ENCODE measurements at regions not wholly inside any gene's neighbourhood (a gene's known extent, or its start where the extent isn't known, plus 50 kb on each side); places are given as distances from the start of the nearest gene placed in this dataset.

- ATAC-seq (ENCODE audit: low FRiP score) (peak; percentile 94), DNase-seq (ENCODE audit: low spot score) (peak; percentile 48)
These were observed 241.0 kb downstream of the ADGRG6 start for GRCh38 chr6:142542704-142543233.

GRCh38 chr6:142543606-142544005 is 241.8 kb downstream of the ADGRG6 start:
- TF ChIP-seq CTCF (IDR thresholded peaks at IDR 0.05), result no peak
- ATAC-seq (ENCODE audit: low FRiP score) (no peak), DNase-seq (ENCODE audit: low spot score) (no peak)

More at GRCh38 chr6:142542704-142543233, 241.0 kb downstream of the ADGRG6 start:
- TF ChIP-seq CTCF (IDR thresholded peaks at IDR 0.05), result no peak

- TF ChIP-seq CTCF (IDR thresholded peaks at IDR 0.05), result no peak
- ATAC-seq (ENCODE audit: low FRiP score) (no peak), DNase-seq (ENCODE audit: low spot score) (no peak)
These were observed 242.5 kb downstream of the ADGRG6 start for GRCh38 chr6:142544199-142544838.

GRCh38 chr6:142545147-142545546 is 243.3 kb downstream of the ADGRG6 start:
- ATAC-seq (ENCODE audit: low FRiP score) (no peak), DNase-seq (ENCODE audit: low spot score) (no peak)
- no peak for TF ChIP-seq CTCF (IDR thresholded peaks at IDR 0.05)

- no peak for TF ChIP-seq CTCF (IDR thresholded peaks at IDR 0.05)
- no peak for ATAC-seq (ENCODE audit: low FRiP score)
- no peak for DNase-seq (ENCODE audit: low spot score)
These were observed 246.8 kb downstream of the ADGRG6 start for GRCh38 chr6:142548566-142548965.

- DNase-seq (ENCODE audit: low spot score) (no peak), ATAC-seq (ENCODE audit: low FRiP score) (no peak)
- no peak for TF ChIP-seq CTCF (IDR thresholded peaks at IDR 0.05)
These were observed 248.7 kb downstream of the ADGRG6 start for GRCh38 chr6:142550310-142551063.

All from omental fat pad (tissue), 3 donors.